ENCODE measurements at regions not wholly inside any gene's neighbourhood (a gene's known extent, or its start where the extent isn't known, plus 50 kb on each side); places are given as distances from the start of the nearest gene placed in this dataset.
"Not testable (repeated sequence)": the region's sequence is repeated elsewhere in the genome, so short reads cannot be mapped to it uniquely, and the experiment has no call there.

GRCh38 chr13:21913010-21913409 is 242.1 kb downstream of the FGF9 start:
- no peaks in the 10 kb centered on the region for H3K36me3 ChIP-seq
- H3K27ac ChIP-seq = no peak overlapping the region
- peaks cover 0 to 3% of the 10 kb centered on the region in 2 donors for H3K27me3 ChIP-seq
- no peak overlapping the region for H3K4me3 ChIP-seq
- TF ChIP-seq POLR2AphosphoS5 (IDR thresholded peaks at IDR 0.05) = no peak
- TF ChIP-seq CTCF (IDR thresholded peaks at IDR 0.05) = no peak
- TF ChIP-seq POLR2A (IDR thresholded peaks at IDR 0.05) = no peak
- no peak for DNase-seq (ENCODE audit: low spot score in 2 of 2)
- intact Hi-C loops (cut with DNase I; ENCODE audit: low total_unique reads) = no loop called here
- no peaks in the 10 kb centered on the region for H3K4me1 ChIP-seq
- H3K9me3 ChIP-seq = no peaks in the 10 kb centered on the region

- H3K4me1 ChIP-seq = no peaks in the 10 kb centered on the region
- H3K36me3 ChIP-seq = no peaks in the 10 kb centered on the region
- H3K4me3 ChIP-seq = no peak overlapping the region
- H3K27ac ChIP-seq = no peak overlapping the region
- TF ChIP-seq POLR2A (IDR thresholded peaks at IDR 0.05) (no peak), CTCF (IDR thresholded peaks at IDR 0.05) (no peak), POLR2AphosphoS5 (IDR thresholded peaks at IDR 0.05) (no peak)
- DNase-seq (ENCODE audit: low spot score in 2 of 2) = no peak
- intact Hi-C loops (cut with DNase I; ENCODE audit: low total_unique reads) = no loop called here
- H3K9me3 ChIP-seq = no peaks in the 10 kb centered on the region
- H3K27me3 ChIP-seq = no peaks in the 10 kb centered on the region
Observed at GRCh38 chr13:21917086-21918015, 246.5 kb downstream of the FGF9 start.

- H3K27ac ChIP-seq; intact Hi-C loops (cut with DNase I; ENCODE audit: low total_unique reads); H3K36me3 ChIP-seq; DNase-seq (ENCODE audit: low spot score in 2 of 2); H3K4me3 ChIP-seq; H3K4me1 ChIP-seq; H3K27me3 ChIP-seq; H3K9me3 ChIP-seq: not testable (repeated sequence)
Observed at GRCh38 chr13:21920802-21921201, 249.9 kb downstream of the FGF9 start.

GRCh38 chr13:21924958-21925357 is 254.1 kb downstream of the FGF9 start:
- no peak overlapping the region for H3K4me3 ChIP-seq
- H3K4me1 ChIP-seq = no peaks in the 10 kb centered on the region
- no peaks in the 10 kb centered on the region for H3K27me3 ChIP-seq
- no peaks in the 10 kb centered on the region for H3K36me3 ChIP-seq
- no peak for TF ChIP-seq CTCF (IDR thresholded peaks at IDR 0.05)
- TF ChIP-seq POLR2A (IDR thresholded peaks at IDR 0.05) = no peak
- no peak for TF ChIP-seq POLR2AphosphoS5 (IDR thresholded peaks at IDR 0.05)
- no peaks in the 10 kb centered on the region for H3K9me3 ChIP-seq
- DNase-seq (ENCODE audit: low spot score in 2 of 2) = no peak
- intact Hi-C loops (cut with DNase I; ENCODE audit: low total_unique reads) = no loop called here
- H3K27ac ChIP-seq = no peak overlapping the region

GRCh38 chr13:21925720-21926119 is 254.8 kb downstream of the FGF9 start:
- H3K36me3 ChIP-seq = no peaks in the 10 kb centered on the region
- H3K4me1 ChIP-seq = no peaks in the 10 kb centered on the region
- no peak overlapping the region for H3K27ac ChIP-seq
- H3K9me3 ChIP-seq = no peaks in the 10 kb centered on the region
- intact Hi-C loops (cut with DNase I; ENCODE audit: low total_unique reads) = no loop called here
- H3K27me3 ChIP-seq = no peaks in the 10 kb centered on the region
- TF ChIP-seq POLR2AphosphoS5 (IDR thresholded peaks at IDR 0.05) (no peak), POLR2A (IDR thresholded peaks at IDR 0.05) (no peak), CTCF (IDR thresholded peaks at IDR 0.05) (no peak)
- no peak overlapping the region for H3K4me3 ChIP-seq
- DNase-seq (ENCODE audit: low spot score in 2 of 2) = no peak
